ENCODE measurements at regions not wholly inside any gene's neighbourhood (a gene's known extent, or its start where the extent isn't known, plus 50 kb on each side); places are given as distances from the start of the nearest gene placed in this dataset.

GRCh38 chr6:105964979-105965760, 121.0 kb upstream of the PRDM1 start:
- TF ChIP-seq CTCF (IDR thresholded peaks at IDR 0.05 in 4 of 5, conservative IDR thresholded peaks at IDR 0.05 in 1 of 5) (no peak), POLR2A (IDR thresholded peaks at IDR 0.05) (no peak)

Data from gastrocnemius medialis (tissue), 4 donors.